ENCODE measurements at regions not wholly inside any gene's neighbourhood (a gene's known extent, or its start where the extent isn't known, plus 50 kb on each side); places are given as distances from the start of the nearest gene placed in this dataset.

DNA sequence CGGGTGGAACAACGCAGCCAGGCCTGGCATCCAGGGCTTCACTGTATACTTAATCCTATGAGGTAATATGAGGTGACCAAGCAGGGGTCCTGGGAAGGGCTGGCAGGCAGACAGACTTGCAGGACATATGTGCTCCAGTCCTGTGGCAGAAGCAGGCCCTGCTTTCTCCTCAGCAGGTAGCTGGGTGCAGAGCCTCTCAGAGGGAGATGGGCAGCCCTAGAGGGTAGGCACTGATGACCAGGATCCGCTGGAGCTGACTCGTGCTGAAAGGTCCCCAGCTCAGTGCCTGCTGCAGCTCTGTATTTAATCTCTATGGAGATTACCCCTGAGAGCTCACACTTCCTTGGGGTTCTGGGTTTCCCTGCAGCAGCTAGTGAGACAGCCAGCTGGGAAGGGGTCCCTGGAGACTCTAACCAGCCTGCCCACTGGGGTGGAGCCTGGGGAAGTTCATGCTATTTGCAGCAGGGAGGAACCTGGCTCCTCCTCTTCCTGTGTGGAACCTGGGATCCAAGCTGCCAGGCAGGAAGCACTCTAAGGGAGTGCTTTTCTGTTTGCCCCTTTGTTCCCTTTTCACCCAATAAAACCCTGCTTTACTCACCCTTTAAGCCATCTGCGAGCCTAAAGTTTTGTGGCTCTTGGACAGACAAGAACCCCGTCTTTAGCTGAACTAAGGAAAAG lies 339.2 kb downstream of the DCAF12L2 start:
- DNase-seq (ENCODE audit: low spot score), result no peak
- H3K27me3 Mint-ChIP-seq (ENCODE audit: low read depth), result no peaks in the 10 kb centered on the region
- no peak overlapping the region for H3K27ac Mint-ChIP-seq (ENCODE audit: unreplicated experiment)

DNA sequence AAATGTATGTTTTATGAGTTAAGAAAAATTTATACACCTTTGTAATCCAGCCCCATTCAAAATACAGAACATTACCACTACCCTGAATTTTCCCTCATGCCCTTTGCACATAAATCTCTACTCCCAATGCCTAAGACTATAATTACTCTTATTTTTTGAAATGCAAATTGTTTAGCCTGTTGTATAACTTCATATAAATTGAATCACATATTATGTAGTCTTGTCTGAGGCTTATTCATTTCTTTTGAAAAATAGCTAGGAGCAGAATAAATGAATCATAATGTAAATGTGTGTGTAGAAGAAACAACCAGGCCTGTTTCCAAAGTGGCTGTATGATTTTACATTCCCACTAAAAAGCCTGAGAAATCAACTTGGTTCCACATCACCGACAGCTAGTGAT lies 319.8 kb downstream of the DCAF12L2 start:
- H3K4me1 Mint-ChIP-seq (ENCODE audit: low read depth), result no peaks in the 10 kb centered on the region
- no peak for DNase-seq (ENCODE audit: low spot score)
- H3K27ac Mint-ChIP-seq (ENCODE audit: unreplicated experiment), result no peak overlapping the region

More for the DNA sequence above, 339.2 kb downstream of the DCAF12L2 start:
- Mint-ChIP-seq H3K9me3 (ENCODE audit: low read depth) (peaks cover 60% of the 10 kb centered on the region), H3K36me3 (ENCODE audit: low read depth) (no peaks in the 10 kb centered on the region), H3K4me1 (ENCODE audit: low read depth) (no peaks in the 10 kb centered on the region), H3K4me3 (ENCODE audit: unreplicated experiment) (no peak overlapping the region)
- TF ChIP-seq, protein P1, sequence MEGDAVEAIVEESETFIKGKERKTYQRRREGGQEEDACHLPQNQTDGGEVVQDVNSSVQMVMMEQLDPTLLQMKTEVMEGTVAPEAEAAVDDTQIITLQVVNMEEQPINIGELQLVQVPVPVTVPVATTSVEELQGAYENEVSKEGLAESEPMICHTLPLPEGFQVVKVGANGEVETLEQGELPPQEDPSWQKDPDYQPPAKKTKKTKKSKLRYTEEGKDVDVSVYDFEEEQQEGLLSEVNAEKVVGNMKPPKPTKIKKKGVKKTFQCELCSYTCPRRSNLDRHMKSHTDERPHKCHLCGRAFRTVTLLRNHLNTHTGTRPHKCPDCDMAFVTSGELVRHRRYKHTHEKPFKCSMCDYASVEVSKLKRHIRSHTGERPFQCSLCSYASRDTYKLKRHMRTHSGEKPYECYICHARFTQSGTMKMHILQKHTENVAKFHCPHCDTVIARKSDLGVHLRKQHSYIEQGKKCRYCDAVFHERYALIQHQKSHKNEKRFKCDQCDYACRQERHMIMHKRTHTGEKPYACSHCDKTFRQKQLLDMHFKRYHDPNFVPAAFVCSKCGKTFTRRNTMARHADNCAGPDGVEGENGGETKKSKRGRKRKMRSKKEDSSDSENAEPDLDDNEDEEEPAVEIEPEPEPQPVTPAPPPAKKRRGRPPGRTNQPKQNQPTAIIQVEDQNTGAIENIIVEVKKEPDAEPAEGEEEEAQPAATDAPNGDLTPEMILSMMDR (IDR thresholded peaks at IDR 0.05), result no peak

DNA sequence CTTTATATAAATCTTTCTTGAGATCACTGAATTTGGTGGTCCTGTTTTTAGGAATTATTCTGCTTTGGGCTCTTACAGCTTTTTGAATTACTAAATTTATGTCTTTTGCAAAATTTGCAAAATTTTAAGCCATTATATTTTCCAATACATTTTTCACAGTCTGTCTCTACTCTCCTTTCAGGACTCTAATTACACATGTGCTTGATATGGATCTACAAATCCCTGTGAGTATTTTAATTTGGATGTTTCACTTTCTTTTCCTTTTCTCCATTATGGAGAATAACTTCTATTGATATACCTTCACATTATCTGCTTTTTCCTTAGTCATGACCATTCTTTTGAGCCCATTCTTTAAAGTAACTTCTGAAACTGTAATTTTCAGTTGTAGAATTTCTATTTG lies 315.4 kb downstream of the DCAF12L2 start:
- Mint-ChIP-seq H3K4me1 (ENCODE audit: low read depth) (no peaks in the 10 kb centered on the region), H3K4me3 (ENCODE audit: unreplicated experiment) (no peak overlapping the region), H3K27me3 (ENCODE audit: low read depth) (no peaks in the 10 kb centered on the region), H3K9me3 (ENCODE audit: low read depth) (peaks cover 15% of the 10 kb centered on the region), H3K36me3 (ENCODE audit: low read depth) (no peaks in the 10 kb centered on the region), H3K27ac (ENCODE audit: unreplicated experiment) (no peak overlapping the region)
- no peak for DNase-seq (ENCODE audit: low spot score)
- TF ChIP-seq, protein P1 (IDR thresholded peaks at IDR 0.05), result no peak

More for the DNA sequence above, 319.8 kb downstream of the DCAF12L2 start:
- H3K4me3 Mint-ChIP-seq (ENCODE audit: unreplicated experiment), result no peak overlapping the region
- no peaks in the 10 kb centered on the region for H3K36me3 Mint-ChIP-seq (ENCODE audit: low read depth)
- no peaks in the 10 kb centered on the region for H3K27me3 Mint-ChIP-seq (ENCODE audit: low read depth)
- H3K9me3 Mint-ChIP-seq (ENCODE audit: low read depth), result peaks cover 13% of the 10 kb centered on the region
- TF ChIP-seq, protein P1 (IDR thresholded peaks at IDR 0.05), result no peak

DNA sequence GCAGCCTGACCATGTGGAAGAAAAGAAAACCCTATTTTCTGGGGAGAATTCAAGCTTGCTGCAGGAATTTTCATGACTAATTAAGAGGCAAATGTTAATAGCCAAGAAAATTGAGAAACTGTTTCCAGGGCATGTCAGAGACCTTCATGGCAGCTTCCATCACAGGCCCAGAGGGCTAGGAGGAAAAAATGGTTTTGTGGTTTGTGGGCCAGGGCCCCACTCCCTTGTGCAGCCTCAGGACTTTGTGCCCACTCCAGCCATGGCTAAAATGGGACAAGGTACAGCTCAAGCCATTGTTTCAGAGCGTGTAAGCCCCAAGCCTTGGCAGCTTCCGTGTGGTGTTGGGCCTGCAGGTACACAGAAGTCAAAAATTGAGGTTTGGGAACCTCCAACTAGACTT lies 282.9 kb downstream of the DCAF12L2 start:
- no peak overlapping the region for H3K4me3 Mint-ChIP-seq (ENCODE audit: unreplicated experiment)
- no peaks in the 10 kb centered on the region for H3K36me3 Mint-ChIP-seq (ENCODE audit: low read depth)
- no peak for DNase-seq (ENCODE audit: low spot score)
- no peaks in the 10 kb centered on the region for H3K4me1 Mint-ChIP-seq (ENCODE audit: low read depth)
- no peak overlapping the region for H3K27ac Mint-ChIP-seq (ENCODE audit: unreplicated experiment)
- peaks cover 43% of the 10 kb centered on the region for H3K9me3 Mint-ChIP-seq (ENCODE audit: low read depth)
- H3K27me3 Mint-ChIP-seq (ENCODE audit: low read depth), result no peaks in the 10 kb centered on the region
- TF ChIP-seq, protein P1 (IDR thresholded peaks at IDR 0.05), result no peak

DNA sequence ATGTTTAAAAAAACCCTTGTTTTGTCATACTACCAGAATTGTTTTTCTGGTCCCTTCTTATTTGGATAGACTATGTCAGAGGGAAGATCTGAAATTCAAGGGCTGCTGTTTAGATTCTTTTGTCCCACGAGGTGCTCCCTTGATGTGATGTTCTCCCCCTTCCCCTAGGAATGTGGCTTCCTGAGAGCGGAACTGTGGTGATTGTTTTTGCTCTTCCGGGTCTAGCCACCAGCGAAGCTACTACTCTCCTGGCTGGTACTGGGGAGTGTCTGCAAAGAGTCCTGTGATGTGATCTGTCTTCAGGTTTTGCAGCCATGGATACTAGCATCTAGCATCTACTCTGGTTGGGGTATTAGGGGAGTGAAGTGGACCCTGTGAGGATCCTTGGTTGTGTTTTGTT lies 271.1 kb downstream of the DCAF12L2 start:
- no peak overlapping the region for H3K4me3 Mint-ChIP-seq (ENCODE audit: unreplicated experiment)
- DNase-seq (ENCODE audit: low spot score), result no peak
- TF ChIP-seq, protein P1 (IDR thresholded peaks at IDR 0.05), result no peak
- no peak overlapping the region for H3K27ac Mint-ChIP-seq (ENCODE audit: unreplicated experiment)
- no peaks in the 10 kb centered on the region for H3K4me1 Mint-ChIP-seq (ENCODE audit: low read depth)
- H3K27me3 Mint-ChIP-seq (ENCODE audit: low read depth), result no peaks in the 10 kb centered on the region
- no peaks in the 10 kb centered on the region for H3K36me3 Mint-ChIP-seq (ENCODE audit: low read depth)
- peaks cover 51% of the 10 kb centered on the region for H3K9me3 Mint-ChIP-seq (ENCODE audit: low read depth)

Measured in chondrocyte (in vitro differentiated cells).